ENCODE measurements at regions not wholly inside any gene's neighbourhood (a gene's known extent, or its start where the extent isn't known, plus 50 kb on each side); places are given as distances from the start of the nearest gene placed in this dataset.
A peak's percentile ranks its signal among the peaks of the same experiment; 100 is the strongest.
"Not testable (repeated sequence)": the region's sequence is repeated elsewhere in the genome, so short reads cannot be mapped to it uniquely, and the experiment has no call there.

- peaks cover 6 to 25% (median 14%) of the 10 kb centered on the region in 5 donors for H3K27me3 Mint-ChIP-seq
- H3K27ac Mint-ChIP-seq, DNase-seq, H3K4me1 Mint-ChIP-seq, H3K4me3 Mint-ChIP-seq, POLR2A ChIA-PET, ATAC-seq, H3K36me3 Mint-ChIP-seq: not testable (repeated sequence)
- H3K9me3 Mint-ChIP-seq, result peaks cover 0 to 23% (median 2%) of the 10 kb centered on the region in 9 donors
Observed at GRCh38 chr2:216750750-216751149, 55.4 kb upstream of the IGFBP5 start.

GRCh38 chr2:216746268-216746667 lies 50.9 kb upstream of the IGFBP5 start:
- DNase-seq, POLR2A ChIA-PET, H3K36me3 Mint-ChIP-seq, H3K27ac Mint-ChIP-seq, ATAC-seq, H3K4me3 Mint-ChIP-seq, H3K4me1 Mint-ChIP-seq: not testable (repeated sequence)
- H3K9me3 Mint-ChIP-seq, result peaks cover 0 to 23% (median 2%) of the 10 kb centered on the region in 9 donors
- peaks cover 10 to 39% (median 26%) of the 10 kb centered on the region in 5 donors for H3K27me3 Mint-ChIP-seq

- Mint-ChIP-seq H3K4me3 (no peak overlapping the region), H3K27ac (peak overlapping the region in 1 of 10 donors; percentile 20), H3K4me1 (no peaks in the 10 kb centered on the region), H3K36me3 (no peaks in the 10 kb centered on the region), H3K27me3 (peaks cover 10 to 39% (median 26%) of the 10 kb centered on the region in 5 donors), H3K9me3 (peaks cover 0 to 23% (median 2%) of the 10 kb centered on the region in 9 donors)
- POLR2A ChIA-PET, result no interaction called here
- ATAC-seq (no peak), DNase-seq (no peak)
Observed at GRCh38 chr2:216745453-216745852, 50.1 kb upstream of the IGFBP5 start.
